ENCODE measurements at regions not wholly inside any gene's neighbourhood (a gene's known extent, or its start where the extent isn't known, plus 50 kb on each side); places are given as distances from the start of the nearest gene placed in this dataset.

DNA sequence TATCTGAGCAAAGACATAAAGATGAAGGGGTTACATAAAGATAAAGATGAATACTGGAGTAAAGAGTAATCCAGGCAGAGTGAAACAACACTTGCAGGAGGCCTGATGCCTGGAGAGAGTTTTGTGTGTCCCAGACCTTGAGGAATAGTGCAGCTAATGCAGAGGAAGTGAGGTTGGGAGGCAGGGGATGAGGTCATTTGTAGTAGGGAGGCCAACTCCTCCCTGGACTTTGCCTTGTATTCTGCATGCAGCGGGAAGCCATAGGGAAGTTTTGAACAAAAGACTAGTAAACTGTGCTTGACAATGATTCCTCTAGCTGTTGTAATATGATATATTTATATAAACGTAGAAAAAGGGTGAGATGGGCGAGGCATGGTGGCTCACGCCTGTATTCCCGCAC, 356.6 kb downstream of the KCNJ2 start:
- no peak overlapping the region for H3K4me3 ChIP-seq
- H4K20me1 ChIP-seq (ENCODE audit: insufficient read depth, poor library complexity, severe bottlenecking): no peaks in the 10 kb centered on the region
- no peaks in the 10 kb centered on the region for H3K9me3 ChIP-seq (ENCODE audit: low read depth)
- H3K36me3 ChIP-seq (replicated peaks; ENCODE audit: insufficient read depth, low read depth): no peaks in the 10 kb centered on the region
- H3K27ac ChIP-seq: no peak overlapping the region
- H3K9me2 ChIP-seq (replicated peaks; ENCODE audit: insufficient read depth): no peaks in the 10 kb centered on the region
- no peaks in the 10 kb centered on the region for H3K27me3 ChIP-seq
- H3K4me2 ChIP-seq: no peak overlapping the region
- H3K4me1 ChIP-seq (ENCODE audit: insufficient read depth): no peaks in the 10 kb centered on the region
- TF ChIP-seq EZH2 (IDR thresholded peaks at IDR 0.05; ENCODE audit: borderline replicate concordance) (no peak), EZH2phosphoT487 (IDR thresholded peaks at IDR 0.05; ENCODE audit: low read depth, severe bottlenecking, unreplicated experiment) (no peak), CTCF (IDR thresholded peaks at IDR 0.05; ENCODE audit: poor library complexity) (no peak)
- DNase-seq (ENCODE audit: low spot score): no peak
- H2AFZ ChIP-seq: no peak overlapping the region
- no peaks in the 10 kb centered on the region for H3K79me2 ChIP-seq
- WGBS (ENCODE audit: low lambda C conversion rate, missing lambda C conversion rate): 77% methylated on average over 5 of the region's 5 CpGs

DNA sequence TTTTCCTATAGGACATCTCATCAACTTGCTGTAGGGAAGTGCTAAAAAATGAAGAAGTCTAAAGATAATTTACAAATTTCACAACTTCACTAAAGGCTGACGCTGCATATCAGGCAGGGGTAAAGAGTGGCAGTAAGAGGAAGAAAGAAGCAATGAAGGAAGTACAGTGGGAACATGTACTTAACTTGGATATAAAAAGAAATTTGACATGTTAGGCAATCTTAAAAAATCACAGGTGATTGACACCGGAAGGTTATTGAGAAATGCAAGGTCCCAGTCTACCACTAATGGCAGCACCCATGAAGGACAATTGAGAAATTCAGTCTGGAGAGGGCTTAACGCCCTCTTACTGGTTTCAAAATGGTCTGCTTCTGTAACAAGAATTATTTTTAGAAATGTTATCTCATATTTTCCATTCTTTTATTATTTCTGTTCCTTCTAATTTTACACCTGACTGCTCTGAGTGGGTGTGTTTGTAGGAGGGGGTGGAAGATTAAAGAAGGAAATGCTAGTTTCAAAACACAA, 358.1 kb downstream of the KCNJ2 start:
- Histone ChIP-seq H3K36me3 (replicated peaks; ENCODE audit: insufficient read depth, low read depth) (no peaks in the 10 kb centered on the region), H4K20me1 (ENCODE audit: insufficient read depth, poor library complexity, severe bottlenecking) (no peaks in the 10 kb centered on the region), H3K4me3 (no peak overlapping the region), H2AFZ (no peak overlapping the region), H3K4me1 (ENCODE audit: insufficient read depth) (no peaks in the 10 kb centered on the region), H3K79me2 (no peaks in the 10 kb centered on the region), H3K27ac (no peak overlapping the region), H3K4me2 (no peak overlapping the region), H3K9me3 (ENCODE audit: low read depth) (no peaks in the 10 kb centered on the region), H3K9me2 (replicated peaks; ENCODE audit: insufficient read depth) (no peaks in the 10 kb centered on the region), H3K27me3 (no peaks in the 10 kb centered on the region)
- WGBS (ENCODE audit: low lambda C conversion rate, missing lambda C conversion rate): 91% methylated on average over 3 of the region's 3 CpGs
- DNase-seq (ENCODE audit: low spot score): no peak
- no peak for TF ChIP-seq CTCF (IDR thresholded peaks at IDR 0.05; ENCODE audit: poor library complexity)
- TF ChIP-seq EZH2phosphoT487 (IDR thresholded peaks at IDR 0.05; ENCODE audit: low read depth, severe bottlenecking, unreplicated experiment): no peak
- TF ChIP-seq EZH2 (IDR thresholded peaks at IDR 0.05; ENCODE audit: borderline replicate concordance): no peak

GRCh38 chr17:70533427-70533826, 364.1 kb downstream of the KCNJ2 start:
- H3K4me3 ChIP-seq: no peak overlapping the region
- no peaks in the 10 kb centered on the region for H3K9me3 ChIP-seq (ENCODE audit: low read depth)
- no peak overlapping the region for H2AFZ ChIP-seq
- no peaks in the 10 kb centered on the region for H3K79me2 ChIP-seq
- TF ChIP-seq EZH2 (IDR thresholded peaks at IDR 0.05; ENCODE audit: borderline replicate concordance) (no peak), CTCF (IDR thresholded peaks at IDR 0.05; ENCODE audit: poor library complexity) (no peak), EZH2phosphoT487 (IDR thresholded peaks at IDR 0.05; ENCODE audit: low read depth, severe bottlenecking, unreplicated experiment) (no peak)
- 50% methylated on average over 2 of the region's 2 CpGs for WGBS (ENCODE audit: low lambda C conversion rate, missing lambda C conversion rate)
- no peak overlapping the region for H3K27ac ChIP-seq
- H3K36me3 ChIP-seq (replicated peaks; ENCODE audit: insufficient read depth, low read depth): no peaks in the 10 kb centered on the region
- H3K9me2 ChIP-seq (replicated peaks; ENCODE audit: insufficient read depth): no peaks in the 10 kb centered on the region
- H4K20me1 ChIP-seq (ENCODE audit: insufficient read depth, poor library complexity, severe bottlenecking): no peaks in the 10 kb centered on the region
- H3K27me3 ChIP-seq: no peaks in the 10 kb centered on the region
- no peaks in the 10 kb centered on the region for H3K4me1 ChIP-seq (ENCODE audit: insufficient read depth)
- DNase-seq (ENCODE audit: low spot score): no peak
- H3K4me2 ChIP-seq: no peak overlapping the region

GRCh38 chr17:70535986-70536385, 366.7 kb downstream of the KCNJ2 start:
- Histone ChIP-seq H3K79me2 (no peaks in the 10 kb centered on the region), H3K4me1 (ENCODE audit: insufficient read depth) (no peaks in the 10 kb centered on the region), H3K27me3 (no peaks in the 10 kb centered on the region), H3K27ac (no peak overlapping the region), H2AFZ (no peak overlapping the region), H4K20me1 (ENCODE audit: insufficient read depth, poor library complexity, severe bottlenecking) (no peaks in the 10 kb centered on the region), H3K9me2 (replicated peaks; ENCODE audit: insufficient read depth) (no peaks in the 10 kb centered on the region), H3K36me3 (replicated peaks; ENCODE audit: insufficient read depth, low read depth) (no peaks in the 10 kb centered on the region), H3K4me3 (no peak overlapping the region), H3K9me3 (ENCODE audit: low read depth) (no peaks in the 10 kb centered on the region), H3K4me2 (no peak overlapping the region)
- no peak for DNase-seq (ENCODE audit: low spot score)
- WGBS (ENCODE audit: low lambda C conversion rate, missing lambda C conversion rate): 100% methylated on average over 1 of the region's 1 CpG
- TF ChIP-seq CTCF (IDR thresholded peaks at IDR 0.05; ENCODE audit: poor library complexity): no peak
- TF ChIP-seq EZH2phosphoT487 (IDR thresholded peaks at IDR 0.05; ENCODE audit: low read depth, severe bottlenecking, unreplicated experiment): no peak
- no peak for TF ChIP-seq EZH2 (IDR thresholded peaks at IDR 0.05; ENCODE audit: borderline replicate concordance)

Measured in hepatocyte (in vitro differentiated cells).